ENCODE measurements at regions not wholly inside any gene's neighbourhood (a gene's known extent, or its start where the extent isn't known, plus 50 kb on each side); places are given as distances from the start of the nearest gene placed in this dataset.

- Histone ChIP-seq H2BK12ac (ENCODE audit: low read depth, low read length) (no peak overlapping the region), H2BK20ac (ENCODE audit: low read length) (no peak overlapping the region), H3K9me3 (ENCODE audit: insufficient read depth in 2 of 2, low read depth in 1 of 2, low read length in 1 of 2) (no peaks in the 10 kb centered on the region), H3K27me3 (replicated peaks in 1 of 4; ENCODE audit: control insufficient read depth in 3 of 4, extremely low read depth in 1 of 4, insufficient read depth in 3 of 4, low read length in 3 of 4) (no peaks in the 10 kb centered on the region), H3K79me1 (ENCODE audit: low read depth, low read length) (no peaks in the 10 kb centered on the region), H3K4me1 (replicated peaks in 1 of 4; ENCODE audit: control insufficient read depth in 3 of 4, insufficient read depth in 4 of 4, low read length in 3 of 4) (no peaks in the 10 kb centered on the region), H4K5ac (ENCODE audit: insufficient read length, low read depth, low read length) (no peak overlapping the region), H3K4me3 (ENCODE audit: extremely low read depth in 1 of 4, insufficient read depth in 2 of 4, low read depth in 3 of 4, low read length in 4 of 4) (no peak overlapping the region), H4K20me1 (replicated peaks in 1 of 2; ENCODE audit: control insufficient read depth in 1 of 2, insufficient read depth in 2 of 2, low read length in 2 of 2) (no peaks in the 10 kb centered on the region), H3K79me2 (ENCODE audit: control insufficient read depth in 1 of 2, insufficient read depth in 2 of 2, low read length in 2 of 2) (no peaks in the 10 kb centered on the region), H3K14ac (ENCODE audit: insufficient read length) (no peak overlapping the region), H3K36me3 (ENCODE audit: control insufficient read depth in 2 of 4, insufficient read depth in 4 of 4, low read length in 3 of 4) (no peaks in the 10 kb centered on the region), H4K91ac (replicated peaks; ENCODE audit: insufficient read length, low read length) (no peak overlapping the region), H2AFZ (ENCODE audit: low read length) (no peak overlapping the region), H3K4me2 (ENCODE audit: insufficient read depth in 1 of 2, low read depth in 2 of 2, low read length in 2 of 2) (no peak overlapping the region), H3K23ac (ENCODE audit: insufficient read length) (no peak overlapping the region), H4K8ac (ENCODE audit: extremely low read depth, insufficient read depth, low read length) (no peak overlapping the region), H2BK120ac (replicated peaks; ENCODE audit: low read depth, low read length) (no peak overlapping the region), H3K18ac (ENCODE audit: extremely low read depth, low read length) (no peak overlapping the region), H3K27ac (ENCODE audit: low read depth, low read length) (no peak overlapping the region), H3K23me2 (ENCODE audit: low read depth, low read length) (no peaks in the 10 kb centered on the region), H2BK5ac (ENCODE audit: low read depth, low read length) (no peak overlapping the region), H3K4ac (replicated peaks; ENCODE audit: insufficient read length, low read depth, low read length) (no peak overlapping the region), H2AK5ac (ENCODE audit: low read depth, low read length) (no peak overlapping the region), H3K9ac (replicated peaks in 1 of 4; ENCODE audit: extremely low read depth in 1 of 4, low read depth in 3 of 4, low read length in 3 of 4) (no peak overlapping the region), H3K56ac (replicated peaks; ENCODE audit: insufficient read length, low read depth, low read length) (no peak overlapping the region), H2BK15ac (ENCODE audit: low read length) (no peak overlapping the region)
- no peak for DNase-seq (ENCODE audit: low read depth in 1 of 2, low spot score in 2 of 2)
- WGBS, 2 experiments (ENCODE audit: extremely low coverage in 1 of 2, insufficient coverage in 1 of 2, insufficient read length in 1 of 2, insufficient replicate concordance in 2 of 2, low coverage in 1 of 2, low lambda C conversion rate in 2 of 2, missing lambda C conversion rate in 1 of 2), result 93% methylated on average over 4 of the region's 4 CpGs; no CpG with 5 or more reads in 1 of the 2 experiments
- CTCF ChIA-PET (ENCODE audit: partially characterized antibody), result interaction anchor here (0.6 kb wide), 2 partner anchors 540 to 669 kb away, joined by 3 read pairs; no protein-coding TSS in a partner anchor
- no peak for FAIRE-seq
- no peak for TF ChIP-seq CTCF (IDR thresholded peaks at IDR 0.05; ENCODE audit: control extremely low read depth in 1 of 3, insufficient read depth in 1 of 3, low read depth in 1 of 3, low read length in 3 of 3)
- POLR2A ChIA-PET (ENCODE audit: partially characterized antibody), result no interaction called here
Measured at GRCh38 chr6:134809130-134809529, 140.8 kb downstream of the ALDH8A1 start.
